Gastroesophageal sphincter (tissue), 3 donors: ENCODE measurements at regions not wholly inside any gene's neighbourhood (a gene's known extent, or its start where the extent isn't known, plus 50 kb on each side); places are given as distances from the start of the nearest gene placed in this dataset.

Experiments used
- POLR2A ChIP-seq, 2 donors: fragments of 450-650 bp; IDR thresholded peaks; one replicate each; pipeline ENCODE4 v1.6.1; 2017; ENCODE audit warnings: antibody characterized with exemption in 2 of 2, mild to moderate bottlenecking in 2 of 2, moderate library complexity in 1 of 2
- TF ChIP-seq, protein P1 (sequence below), 4 experiments: fragments of 200-600 bp in 2 of 4; fragments of 450-650 bp in 2 of 4; sonication (generic) in 1 of 4; IDR thresholded peaks; one replicate each; pipeline ENCODE4 v1.5.1; 2017 to 2019; ENCODE audit warnings: antibody characterized with exemption in 4 of 4, mild to moderate bottlenecking in 2 of 4, moderate library complexity in 2 of 4

GRCh38 chr2:8314063-8314462 lies 367.8 kb upstream of the ID2 start:
- TF ChIP-seq, protein P1, sequence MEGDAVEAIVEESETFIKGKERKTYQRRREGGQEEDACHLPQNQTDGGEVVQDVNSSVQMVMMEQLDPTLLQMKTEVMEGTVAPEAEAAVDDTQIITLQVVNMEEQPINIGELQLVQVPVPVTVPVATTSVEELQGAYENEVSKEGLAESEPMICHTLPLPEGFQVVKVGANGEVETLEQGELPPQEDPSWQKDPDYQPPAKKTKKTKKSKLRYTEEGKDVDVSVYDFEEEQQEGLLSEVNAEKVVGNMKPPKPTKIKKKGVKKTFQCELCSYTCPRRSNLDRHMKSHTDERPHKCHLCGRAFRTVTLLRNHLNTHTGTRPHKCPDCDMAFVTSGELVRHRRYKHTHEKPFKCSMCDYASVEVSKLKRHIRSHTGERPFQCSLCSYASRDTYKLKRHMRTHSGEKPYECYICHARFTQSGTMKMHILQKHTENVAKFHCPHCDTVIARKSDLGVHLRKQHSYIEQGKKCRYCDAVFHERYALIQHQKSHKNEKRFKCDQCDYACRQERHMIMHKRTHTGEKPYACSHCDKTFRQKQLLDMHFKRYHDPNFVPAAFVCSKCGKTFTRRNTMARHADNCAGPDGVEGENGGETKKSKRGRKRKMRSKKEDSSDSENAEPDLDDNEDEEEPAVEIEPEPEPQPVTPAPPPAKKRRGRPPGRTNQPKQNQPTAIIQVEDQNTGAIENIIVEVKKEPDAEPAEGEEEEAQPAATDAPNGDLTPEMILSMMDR (IDR thresholded peaks at IDR 0.05), result no peak
- no peak for TF ChIP-seq POLR2A (IDR thresholded peaks at IDR 0.05)
